SK-N-SH treated with all-trans-retinoic acid at 6 μM for 48 hours (cell line): ENCODE measurements at regions not wholly inside any gene's neighbourhood (a gene's known extent, or its start where the extent isn't known, plus 50 kb on each side); places are given as distances from the start of the nearest gene placed in this dataset.

Experiments used
- ATAC-seq: fragments of 200-7000 bp; cut with Tn5 transposase; 3 replicates; pipeline ENCODE4 v1.9.1; 2020; ENCODE audit warnings: mild to moderate bottlenecking, moderate library complexity
- ARNTL ChIP-seq: fragments of 450-650 bp; formaldehyde crosslinking; IDR thresholded peaks from 2 replicates; pipeline ENCODE4 v1.5.0; 2020; ENCODE audit warnings: low read depth, mild to moderate bottlenecking, moderate library complexity, borderline replicate concordance
- BACH2 ChIP-seq: fragments of 250-450 bp; sonication (Bioruptor Pico); IDR thresholded peaks from 2 replicates; pipeline ENCODE4 v1.9.0; 2021; ENCODE audit warnings: mild to moderate bottlenecking, borderline replicate concordance
- CSDC2 ChIP-seq: fragments of 250-450 bp; sonication (Bioruptor Pico); IDR thresholded peaks from 2 replicates; pipeline ENCODE4 v1.5.0; 2020; ENCODE audit warnings: mild to moderate bottlenecking, moderate library complexity
- ESRRG ChIP-seq: fragments of 250-450 bp; sonication (Bioruptor Pico); IDR thresholded peaks from 2 replicates; pipeline ENCODE4 v1.6.1; 2021; ENCODE audit warnings: mild to moderate bottlenecking
- GLIS3 ChIP-seq: fragments of 250-450 bp; sonication (Bioruptor Pico); IDR thresholded peaks from 2 replicates; pipeline ENCODE4 v1.5.0; 2020; ENCODE audit warnings: mild to moderate bottlenecking, moderate library complexity
- ISL1 ChIP-seq: fragments of 250-450 bp; sonication (Bioruptor Pico); IDR thresholded peaks from 2 replicates; pipeline ENCODE4 v2.1.2; 2022; ENCODE audit warnings: mild to moderate bottlenecking, moderate library complexity
- OSR1 ChIP-seq: fragments of 250-450 bp; sonication (Bioruptor Pico); IDR thresholded peaks from 2 replicates; pipeline ENCODE4 v1.8.0; 2022; ENCODE audit warnings: moderate library complexity, mild to moderate bottlenecking, inconsistent platforms
- PPARA ChIP-seq: fragments of 250-450 bp; sonication (Bioruptor Pico); IDR thresholded peaks from 2 replicates; pipeline ENCODE4 v1.5.0; 2020; ENCODE audit warnings: mild to moderate bottlenecking, borderline replicate concordance
- RARB ChIP-seq: fragments of 250-450 bp; sonication (Bioruptor Pico); IDR thresholded peaks from 2 replicates; pipeline ENCODE4 v1.8.0; 2021; ENCODE audit warnings: mild to moderate bottlenecking, moderate library complexity
- SNAI2 ChIP-seq: fragments of 250-450 bp; sonication (Bioruptor Pico); IDR thresholded peaks from 2 replicates; pipeline ENCODE4 v1.5.0; 2020; ENCODE audit warnings: mild to moderate bottlenecking, moderate library complexity
- TCF4 ChIP-seq: fragments of 250-450 bp; sonication (Bioruptor Pico); IDR thresholded peaks from 2 replicates; pipeline ENCODE4 v1.8.0; 2021; ENCODE audit warnings: mild to moderate bottlenecking, moderate library complexity, borderline replicate concordance
- TOX ChIP-seq: fragments of 250-450 bp; sonication (Bioruptor Pico); IDR thresholded peaks from 2 replicates; pipeline ENCODE4 v1.8.0; 2021; ENCODE audit warnings: mild to moderate bottlenecking, moderate library complexity, borderline replicate concordance
- ZC3H10 ChIP-seq: fragments of 250-450 bp; sonication (Bioruptor Pico); IDR thresholded peaks from 2 replicates; pipeline ENCODE4 v1.5.1; 2021; ENCODE audit warnings: mild to moderate bottlenecking, moderate library complexity
- ZFP3 ChIP-seq: fragments of 250-450 bp; sonication (Bioruptor Pico); IDR thresholded peaks from 2 replicates; pipeline ENCODE4 v1.5.0; 2020; ENCODE audit warnings: mild to moderate bottlenecking, moderate library complexity
- ZFP30 ChIP-seq: fragments of 450-650 bp; formaldehyde crosslinking; IDR thresholded peaks from 2 replicates; pipeline ENCODE4 v1.5.0; 2022; ENCODE audit warnings: mild to moderate bottlenecking, moderate library complexity
- ZNF565 ChIP-seq: fragments of 450-650 bp; formaldehyde crosslinking; conservative IDR thresholded peaks from 2 replicates; pipeline ENCODE4 v1.5.0; 2020; ENCODE audit warnings: low read depth, mild to moderate bottlenecking, moderate library complexity
- ZNF70 ChIP-seq: fragments of 450-650 bp; formaldehyde crosslinking; IDR thresholded peaks from 2 replicates; pipeline ENCODE4 v1.5.0; 2020; ENCODE audit warnings: mild to moderate bottlenecking, moderate library complexity
- TF ChIP-seq, protein P1 (sequence below): fragments of 250-450 bp; sonication (Bioruptor Pico); IDR thresholded peaks from 2 replicates; pipeline ENCODE4 v1.8.0; 2021; ENCODE audit warnings: low read depth, mild to moderate bottlenecking, moderate library complexity, borderline replicate concordance
- TF ChIP-seq, protein P2 (sequence below): fragments of 250-450 bp; sonication (Bioruptor Pico); IDR thresholded peaks from 2 replicates; pipeline ENCODE4 v1.5.1; 2020; ENCODE audit warnings: low read depth, mild to moderate bottlenecking, moderate library complexity
- TF ChIP-seq, protein P3 (sequence below): fragments of 250-450 bp; sonication (Bioruptor Pico); IDR thresholded peaks from 2 replicates; pipeline ENCODE4 v1.5.1; 2021; ENCODE audit warnings: mild to moderate bottlenecking, moderate library complexity
- TF ChIP-seq, protein P4 (sequence below): fragments of 250-450 bp; sonication (Bioruptor Pico); IDR thresholded peaks from 2 replicates; pipeline ENCODE4 v1.8.0; 2020; ENCODE audit warnings: mild to moderate bottlenecking, moderate library complexity, borderline replicate concordance
- TF ChIP-seq, protein P5 (sequence below): fragments of 250-450 bp; sonication (Bioruptor Pico); IDR thresholded peaks from 2 replicates; pipeline ENCODE4 v1.5.0; 2020; ENCODE audit warnings: mild to moderate bottlenecking, moderate library complexity

DNA sequence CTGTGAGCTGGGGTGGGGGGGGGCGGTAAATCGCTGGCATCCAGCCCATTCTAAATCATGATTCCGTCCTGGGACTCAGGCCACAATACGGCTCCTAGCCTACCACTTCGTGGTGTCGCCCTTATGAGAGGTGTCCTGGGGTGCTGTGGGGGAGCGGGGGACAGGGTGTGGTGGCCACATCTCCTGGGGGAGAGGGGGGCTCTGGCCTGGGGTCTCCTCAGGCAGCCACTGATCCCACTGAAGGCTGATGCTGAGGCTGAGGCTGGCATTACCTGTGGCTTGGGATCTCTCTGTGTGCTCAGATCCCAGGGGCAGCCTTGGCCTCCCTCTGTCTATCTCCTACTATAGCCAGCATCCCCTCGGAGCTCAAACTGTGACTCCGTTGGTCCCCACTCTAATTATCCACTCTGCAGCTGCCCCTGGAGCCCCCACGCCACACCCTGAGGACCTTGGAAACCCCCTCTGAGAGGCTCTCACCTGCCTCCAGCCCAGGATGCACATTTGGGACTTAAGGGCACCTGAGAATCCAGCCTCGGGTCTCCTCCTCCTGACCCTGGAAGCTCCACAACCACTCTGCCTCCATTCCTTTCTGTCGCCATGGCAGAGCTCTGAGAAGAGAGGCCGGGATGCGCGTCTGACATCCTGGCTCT lies 249.3 kb upstream of the TCERG1L start:
- ATAC-seq, result no peak
- TF ChIP-seq BACH2 (CRISPR knock-in tag) (no peak), RARB (CRISPR knock-in tag) (no peak), ARNTL (CRISPR knock-in tag) (no peak), GLIS3 (CRISPR knock-in tag) (no peak), PPARA (CRISPR knock-in tag) (no peak), ZFP30 (CRISPR knock-in tag) (no peak), ESRRG (no peak), SNAI2 (CRISPR knock-in tag) (no peak), ZC3H10 (CRISPR knock-in tag) (no peak)
- TF ChIP-seq, protein P1, sequence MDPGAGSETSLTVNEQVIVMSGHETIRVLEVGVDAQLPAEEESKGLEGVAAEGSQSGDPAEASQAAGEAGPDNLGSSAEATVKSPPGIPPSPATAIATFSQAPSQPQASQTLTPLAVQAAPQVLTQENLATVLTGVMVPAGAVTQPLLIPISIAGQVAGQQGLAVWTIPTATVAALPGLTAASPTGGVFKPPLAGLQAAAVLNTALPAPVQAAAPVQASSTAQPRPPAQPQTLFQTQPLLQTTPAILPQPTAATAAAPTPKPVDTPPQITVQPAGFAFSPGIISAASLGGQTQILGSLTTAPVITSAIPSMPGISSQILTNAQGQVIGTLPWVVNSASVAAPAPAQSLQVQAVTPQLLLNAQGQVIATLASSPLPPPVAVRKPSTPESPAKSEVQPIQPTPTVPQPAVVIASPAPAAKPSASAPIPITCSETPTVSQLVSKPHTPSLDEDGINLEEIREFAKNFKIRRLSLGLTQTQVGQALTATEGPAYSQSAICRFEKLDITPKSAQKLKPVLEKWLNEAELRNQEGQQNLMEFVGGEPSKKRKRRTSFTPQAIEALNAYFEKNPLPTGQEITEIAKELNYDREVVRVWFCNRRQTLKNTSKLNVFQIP (CRISPR knock-in tag), result no peak
- TF ChIP-seq, protein P2, sequence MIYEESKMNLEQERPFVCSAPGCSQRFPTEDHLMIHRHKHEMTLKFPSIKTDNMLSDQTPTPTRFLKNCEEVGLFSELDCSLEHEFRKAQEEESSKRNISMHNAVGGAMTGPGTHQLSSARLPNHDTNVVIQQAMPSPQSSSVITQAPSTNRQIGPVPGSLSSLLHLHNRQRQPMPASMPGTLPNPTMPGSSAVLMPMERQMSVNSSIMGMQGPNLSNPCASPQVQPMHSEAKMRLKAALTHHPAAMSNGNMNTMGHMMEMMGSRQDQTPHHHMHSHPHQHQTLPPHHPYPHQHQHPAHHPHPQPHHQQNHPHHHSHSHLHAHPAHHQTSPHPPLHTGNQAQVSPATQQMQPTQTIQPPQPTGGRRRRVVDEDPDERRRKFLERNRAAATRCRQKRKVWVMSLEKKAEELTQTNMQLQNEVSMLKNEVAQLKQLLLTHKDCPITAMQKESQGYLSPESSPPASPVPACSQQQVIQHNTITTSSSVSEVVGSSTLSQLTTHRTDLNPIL (CRISPR knock-in tag), result no peak
- TF ChIP-seq, protein P3, sequence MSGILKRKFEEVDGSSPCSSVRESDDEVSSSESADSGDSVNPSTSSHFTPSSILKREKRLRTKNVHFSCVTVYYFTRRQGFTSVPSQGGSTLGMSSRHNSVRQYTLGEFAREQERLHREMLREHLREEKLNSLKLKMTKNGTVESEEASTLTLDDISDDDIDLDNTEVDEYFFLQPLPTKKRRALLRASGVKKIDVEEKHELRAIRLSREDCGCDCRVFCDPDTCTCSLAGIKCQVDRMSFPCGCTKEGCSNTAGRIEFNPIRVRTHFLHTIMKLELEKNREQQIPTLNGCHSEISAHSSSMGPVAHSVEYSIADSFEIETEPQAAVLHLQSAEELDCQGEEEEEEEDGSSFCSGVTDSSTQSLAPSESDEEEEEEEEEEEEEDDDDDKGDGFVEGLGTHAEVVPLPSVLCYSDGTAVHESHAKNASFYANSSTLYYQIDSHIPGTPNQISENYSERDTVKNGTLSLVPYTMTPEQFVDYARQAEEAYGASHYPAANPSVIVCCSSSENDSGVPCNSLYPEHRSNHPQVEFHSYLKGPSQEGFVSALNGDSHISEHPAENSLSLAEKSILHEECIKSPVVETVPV, result no peak

DNA sequence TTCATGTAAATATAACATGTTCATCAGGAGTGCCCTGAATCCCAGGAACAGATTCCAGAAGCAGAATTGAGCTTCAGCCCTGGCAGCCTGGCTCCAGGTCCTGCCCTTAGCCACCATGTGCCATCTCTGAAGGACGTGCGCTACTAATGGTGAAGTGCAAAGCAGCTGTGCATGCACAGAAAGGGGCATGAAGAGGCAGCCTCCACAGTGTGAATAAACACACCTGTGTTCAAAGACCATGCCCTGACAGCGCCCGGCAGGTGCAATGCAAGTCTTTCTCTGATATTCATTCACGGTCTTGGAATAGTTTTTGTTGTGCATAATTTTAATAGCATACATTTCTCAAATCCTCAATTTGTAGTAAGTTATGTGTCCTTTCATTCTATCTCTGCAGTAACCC lies 250.4 kb upstream of the TCERG1L start:
- no peak for TF ChIP-seq OSR1 (CRISPR knock-in tag)
- no peak for TF ChIP-seq ZNF70 (CRISPR knock-in tag)
- TF ChIP-seq ZC3H10 (CRISPR knock-in tag), result no peak
- no peak for TF ChIP-seq GLIS3 (CRISPR knock-in tag)
- TF ChIP-seq, protein P1 (CRISPR knock-in tag), result no peak
- TF ChIP-seq ISL1 (CRISPR knock-in tag), result no peak
- ATAC-seq, result no peak

DNA sequence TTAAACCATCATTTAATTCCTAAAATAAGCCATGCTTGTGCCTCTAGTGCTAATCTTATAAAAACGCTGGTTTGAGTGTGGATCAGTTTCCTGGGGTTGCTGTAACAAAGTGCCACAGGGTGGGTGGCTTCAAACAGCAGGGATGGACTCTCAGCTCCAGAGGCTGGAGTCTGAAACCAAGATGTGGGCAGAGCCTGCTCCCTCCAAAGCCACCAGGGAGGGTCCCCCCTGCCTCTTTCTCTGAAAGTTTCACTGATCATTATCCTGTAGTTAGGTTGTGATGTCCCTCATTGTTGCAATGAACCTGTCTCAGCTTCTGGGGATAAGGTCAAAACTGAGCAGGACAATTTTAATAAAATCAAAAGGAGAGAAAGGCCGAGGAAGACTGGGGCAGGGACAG lies 251.9 kb upstream of the TCERG1L start:
- no peak for ATAC-seq
- TF ChIP-seq CSDC2 (CRISPR knock-in tag) (no peak), TOX (no peak), ISL1 (CRISPR knock-in tag) (no peak), TCF4 (no peak), BACH2 (CRISPR knock-in tag) (no peak), ZFP3 (CRISPR knock-in tag) (no peak), ESRRG (no peak), RARB (CRISPR knock-in tag) (no peak), PPARA (CRISPR knock-in tag) (no peak), ZNF70 (CRISPR knock-in tag) (no peak), ZFP30 (CRISPR knock-in tag) (no peak), ZNF565 (CRISPR knock-in tag) (no peak)
- TF ChIP-seq, protein P1 (CRISPR knock-in tag), result no peak
- TF ChIP-seq, protein P4, sequence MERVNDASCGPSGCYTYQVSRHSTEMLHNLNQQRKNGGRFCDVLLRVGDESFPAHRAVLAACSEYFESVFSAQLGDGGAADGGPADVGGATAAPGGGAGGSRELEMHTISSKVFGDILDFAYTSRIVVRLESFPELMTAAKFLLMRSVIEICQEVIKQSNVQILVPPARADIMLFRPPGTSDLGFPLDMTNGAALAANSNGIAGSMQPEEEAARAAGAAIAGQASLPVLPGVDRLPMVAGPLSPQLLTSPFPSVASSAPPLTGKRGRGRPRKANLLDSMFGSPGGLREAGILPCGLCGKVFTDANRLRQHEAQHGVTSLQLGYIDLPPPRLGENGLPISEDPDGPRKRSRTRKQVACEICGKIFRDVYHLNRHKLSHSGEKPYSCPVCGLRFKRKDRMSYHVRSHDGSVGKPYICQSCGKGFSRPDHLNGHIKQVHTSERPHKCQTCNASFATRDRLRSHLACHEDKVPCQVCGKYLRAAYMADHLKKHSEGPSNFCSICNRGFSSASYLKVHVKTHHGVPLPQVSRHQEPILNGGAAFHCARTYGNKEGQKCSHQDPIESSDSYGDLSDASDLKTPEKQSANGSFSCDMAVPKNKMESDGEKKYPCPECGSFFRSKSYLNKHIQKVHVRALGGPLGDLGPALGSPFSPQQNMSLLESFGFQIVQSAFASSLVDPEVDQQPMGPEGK, result no peak
- TF ChIP-seq, protein P5, sequence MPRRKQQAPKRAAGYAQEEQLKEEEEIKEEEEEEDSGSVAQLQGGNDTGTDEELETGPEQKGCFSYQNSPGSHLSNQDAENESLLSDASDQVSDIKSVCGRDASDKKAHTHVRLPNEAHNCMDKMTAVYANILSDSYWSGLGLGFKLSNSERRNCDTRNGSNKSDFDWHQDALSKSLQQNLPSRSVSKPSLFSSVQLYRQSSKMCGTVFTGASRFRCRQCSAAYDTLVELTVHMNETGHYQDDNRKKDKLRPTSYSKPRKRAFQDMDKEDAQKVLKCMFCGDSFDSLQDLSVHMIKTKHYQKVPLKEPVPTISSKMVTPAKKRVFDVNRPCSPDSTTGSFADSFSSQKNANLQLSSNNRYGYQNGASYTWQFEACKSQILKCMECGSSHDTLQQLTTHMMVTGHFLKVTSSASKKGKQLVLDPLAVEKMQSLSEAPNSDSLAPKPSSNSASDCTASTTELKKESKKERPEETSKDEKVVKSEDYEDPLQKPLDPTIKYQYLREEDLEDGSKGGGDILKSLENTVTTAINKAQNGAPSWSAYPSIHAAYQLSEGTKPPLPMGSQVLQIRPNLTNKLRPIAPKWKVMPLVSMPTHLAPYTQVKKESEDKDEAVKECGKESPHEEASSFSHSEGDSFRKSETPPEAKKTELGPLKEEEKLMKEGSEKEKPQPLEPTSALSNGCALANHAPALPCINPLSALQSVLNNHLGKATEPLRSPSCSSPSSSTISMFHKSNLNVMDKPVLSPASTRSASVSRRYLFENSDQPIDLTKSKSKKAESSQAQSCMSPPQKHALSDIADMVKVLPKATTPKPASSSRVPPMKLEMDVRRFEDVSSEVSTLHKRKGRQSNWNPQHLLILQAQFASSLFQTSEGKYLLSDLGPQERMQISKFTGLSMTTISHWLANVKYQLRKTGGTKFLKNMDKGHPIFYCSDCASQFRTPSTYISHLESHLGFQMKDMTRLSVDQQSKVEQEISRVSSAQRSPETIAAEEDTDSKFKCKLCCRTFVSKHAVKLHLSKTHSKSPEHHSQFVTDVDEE, result no peak
